ENCODE measurements at regions not wholly inside any gene's neighbourhood (a gene's known extent, or its start where the extent isn't known, plus 50 kb on each side); places are given as distances from the start of the nearest gene placed in this dataset.

- H3K9ac ChIP-seq (ENCODE audit: extremely low read depth, insufficient read length, low read length): no peak overlapping the region
- no peak overlapping the region for H2BK12ac ChIP-seq (ENCODE audit: insufficient read length, low read depth, low read length)
- no peak overlapping the region for H4K5ac ChIP-seq (ENCODE audit: insufficient read length, low read depth, low read length)
- H3K79me1 ChIP-seq (ENCODE audit: insufficient read depth, low read depth, low read length, poor library complexity, severe bottlenecking): no peaks in the 10 kb centered on the region
- H2BK15ac ChIP-seq (ENCODE audit: low read depth, low read length): no peak overlapping the region
- no CpG with 5 or more reads among the region's 1 CpG for WGBS (ENCODE audit: extremely low coverage, insufficient read length, low lambda C conversion rate)
- no peaks in the 10 kb centered on the region for H3K4me1 ChIP-seq (ENCODE audit: insufficient read depth, low read length)
- no peak overlapping the region for H2AFZ ChIP-seq (ENCODE audit: low read length)
- no peak overlapping the region for H2BK5ac ChIP-seq (ENCODE audit: insufficient read length, low read length)
- no peaks in the 10 kb centered on the region for H4K20me1 ChIP-seq (ENCODE audit: control insufficient read depth, insufficient read depth, insufficient read length)
- no peak overlapping the region for H3K27ac Mint-ChIP-seq
- H3K4me1 Mint-ChIP-seq: peaks cover 8 to 12% of the 10 kb centered on the region in 2 experiments
- H3K18ac ChIP-seq (ENCODE audit: insufficient read length, low read depth, low read length): no peak overlapping the region
- H3K4ac ChIP-seq (ENCODE audit: low read depth, low read length): no peak overlapping the region
- H3K4me2 ChIP-seq (ENCODE audit: insufficient read depth, insufficient read length, low read length): no peak overlapping the region
- no peaks in the 10 kb centered on the region for H3K27me3 ChIP-seq (ENCODE audit: insufficient read depth, low read length)
- H3K27ac ChIP-seq (ENCODE audit: insufficient read length, low read depth, low read length): no peak overlapping the region
- no peak for DNase-seq
- TF ChIP-seq CTCF (conservative IDR thresholded peaks at IDR 0.05): no peak
- H3K27me3 Mint-ChIP-seq (ENCODE audit: low read depth): peaks cover 3% of the 10 kb centered on the region; the same call in 1 of the 2 replicates
- no peak overlapping the region for H2BK120ac ChIP-seq (ENCODE audit: low read depth, low read length, poor library complexity, severe bottlenecking)
- no peak overlapping the region for H3T11ph ChIP-seq (ENCODE audit: low read length)
- no peak overlapping the region for H2AK5ac ChIP-seq (ENCODE audit: insufficient read length, low read length)
- no peaks in the 10 kb centered on the region for H3K9me3 ChIP-seq (ENCODE audit: control insufficient read depth, low read depth, low read length)
- H3K36me3 Mint-ChIP-seq (ENCODE audit: insufficient read depth in 1 of 3, low read depth in 3 of 3): peaks cover 5 to 11% (median 10%) of the 10 kb centered on the region in 3 experiments; a peak in 5 of 7 replicates
- H3K23ac ChIP-seq (ENCODE audit: insufficient read length, low read depth, low read length): no peak overlapping the region
- no peaks in the 10 kb centered on the region for H3K79me2 ChIP-seq (ENCODE audit: insufficient read depth, low read length)
- H4K8ac ChIP-seq (replicated peaks; ENCODE audit: insufficient read length, low read depth, low read length): no peak overlapping the region
- no peak overlapping the region for H3K14ac ChIP-seq (ENCODE audit: insufficient read depth, low read length)
- H4K91ac ChIP-seq (ENCODE audit: insufficient read length, low read depth, low read length): no peak overlapping the region
- no peak overlapping the region for H2BK20ac ChIP-seq (ENCODE audit: low read depth, low read length, poor library complexity, severe bottlenecking)
- H3K56ac ChIP-seq (ENCODE audit: insufficient read length, low read depth, low read length): no peak overlapping the region
- peaks cover 7 to 9% of the 10 kb centered on the region in 2 experiments for H3K9me3 Mint-ChIP-seq
- no peaks in the 10 kb centered on the region for H3K23me2 ChIP-seq (ENCODE audit: insufficient read length, low read depth, low read length, poor library complexity, severe bottlenecking)
- H3K4me3 Mint-ChIP-seq: no peak overlapping the region
Measured at GRCh38 chr18:42328931-42329330, 373.9 kb downstream of the PIK3C3 start.
